Breast epithelium (tissue), 3 donors: ENCODE measurements at regions not wholly inside any gene's neighbourhood (a gene's known extent, or its start where the extent isn't known, plus 50 kb on each side); places are given as distances from the start of the nearest gene placed in this dataset.

Experiments used
- CTCF ChIP-seq, 3 donors: fragments of 450-650 bp; IDR thresholded peaks; one replicate each; pipeline ENCODE4 v1.5.1; 2016 to 2017; ENCODE audit warnings: antibody characterized with exemption in 3 of 3, mild to moderate bottlenecking in 3 of 3, moderate library complexity in 3 of 3
- POLR2AphosphoS5 ChIP-seq, 3 donors: sonication (generic); formaldehyde crosslinking; IDR thresholded peaks; one replicate each; pipeline ENCODE4 v1.6.1; 2017; ENCODE audit warnings: antibody characterized with exemption in 3 of 3

DNA sequence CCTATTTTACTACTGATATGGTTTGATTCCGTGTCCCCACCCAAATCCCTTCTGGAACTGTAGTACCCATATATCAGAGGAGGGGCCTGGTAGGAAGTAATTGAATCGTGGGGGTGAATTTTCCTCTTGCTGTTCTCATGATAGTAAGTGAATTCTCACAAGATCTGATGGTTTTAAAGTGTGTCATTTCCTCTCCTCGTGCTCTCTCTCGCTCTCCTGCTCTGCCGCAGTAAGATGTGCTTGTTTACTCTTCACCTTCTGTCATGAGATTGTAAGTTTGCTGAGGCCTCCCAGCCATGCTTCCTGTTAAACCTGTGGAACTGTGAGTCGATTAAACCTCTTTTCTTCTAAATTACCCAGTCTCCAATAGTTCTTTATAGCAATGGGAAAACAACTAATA is 81.2 kb upstream of the ZBTB20 start:
- no peak for TF ChIP-seq CTCF (IDR thresholded peaks at IDR 0.05)
- TF ChIP-seq POLR2AphosphoS5 (IDR thresholded peaks at IDR 0.05), result no peak
